NCI-H748 treated with DMSO at 0.1 percent for 48 hours (cell line): ENCODE measurements at regions not wholly inside any gene's neighbourhood (a gene's known extent, or its start where the extent isn't known, plus 50 kb on each side); places are given as distances from the start of the nearest gene placed in this dataset.
A peak's percentile ranks its signal among the peaks of the same experiment; 100 is the strongest.
"Not testable (repeated sequence)": the region's sequence is repeated elsewhere in the genome, so short reads cannot be mapped to it uniquely, and the experiment has no call there.

ENCODE experiments used
- DNase-seq: peaks from one replicate; lab custom pipeline; 2025; lab: John Stamatoyannopoulos, UW

DNA sequence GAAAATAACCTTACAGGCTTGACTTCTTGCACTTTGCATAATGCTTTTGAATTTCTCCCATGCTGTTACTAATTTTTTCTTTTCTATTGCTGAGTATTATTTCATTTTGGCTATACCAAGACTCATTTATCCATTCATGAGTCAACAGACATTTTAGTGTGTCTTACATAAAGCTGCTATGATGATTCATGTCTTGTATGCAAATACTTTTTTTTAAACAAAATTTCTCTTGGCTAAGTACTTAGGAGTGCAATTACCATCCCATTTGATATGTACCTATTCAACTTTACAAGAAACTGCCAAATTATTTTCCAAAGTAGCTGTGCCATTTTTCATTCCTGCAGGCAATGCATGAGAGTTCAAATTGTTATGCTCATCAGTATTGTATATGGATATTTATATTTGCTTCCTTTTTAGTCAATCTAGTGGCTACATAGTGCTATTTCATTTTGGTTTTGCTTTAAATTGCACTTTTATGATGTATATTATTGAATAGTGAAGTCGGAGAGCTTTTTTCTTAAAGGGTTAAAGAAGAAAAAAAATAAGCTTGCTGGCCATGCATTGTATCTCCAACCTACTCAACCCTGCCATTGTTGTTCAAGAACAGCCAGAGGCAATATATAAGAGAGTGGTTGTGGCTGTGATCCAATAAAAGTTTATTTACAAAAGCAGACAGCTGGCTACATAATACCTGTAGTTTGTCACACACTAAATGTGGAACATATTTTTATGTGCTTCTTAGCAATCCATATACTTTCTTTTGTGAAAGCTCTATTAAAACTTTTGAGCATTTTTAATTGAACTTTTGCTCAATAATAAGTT lies 862.8 kb downstream of the KCNT2 start:
- DNase-seq = peak; percentile 72

DNA sequence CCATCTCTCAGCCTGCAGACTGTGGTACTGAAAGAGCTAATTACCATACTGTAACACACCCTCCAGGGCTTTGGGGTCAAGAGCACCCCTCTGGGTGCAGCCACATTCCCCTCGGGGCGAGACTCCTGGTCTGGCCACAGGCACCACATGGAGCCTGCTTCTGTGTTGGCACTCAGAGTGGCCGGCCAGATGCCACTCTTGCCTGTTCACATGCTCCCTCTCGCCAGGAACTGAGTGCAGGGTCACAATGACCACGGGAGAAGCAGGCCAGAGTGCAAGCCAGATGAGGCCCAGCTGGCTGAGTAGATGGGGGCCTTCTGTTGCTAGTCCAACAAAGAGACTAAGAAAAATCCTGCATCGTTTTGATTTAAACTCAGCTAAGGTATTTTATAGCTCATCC lies 864.0 kb downstream of the KCNT2 start:
- DNase-seq = no peak

DNA sequence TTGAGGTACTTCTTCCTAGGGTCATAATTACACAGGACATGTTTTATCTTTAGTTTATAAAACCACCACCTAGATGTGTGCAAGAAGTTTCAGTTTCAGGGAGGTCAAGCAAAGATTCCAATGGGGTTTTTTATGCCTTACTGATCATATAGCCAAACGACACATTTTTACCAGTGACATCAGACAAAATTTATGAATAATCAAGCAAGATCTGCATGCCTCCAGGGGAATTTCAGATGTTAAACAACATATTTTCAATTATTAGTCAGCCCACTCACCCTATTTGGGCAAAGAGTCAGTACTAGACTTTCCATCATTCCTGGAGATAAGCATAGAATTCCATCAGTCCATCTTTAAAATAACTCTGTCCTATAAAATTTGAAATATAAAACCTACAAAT lies 867.4 kb downstream of the KCNT2 start:
- DNase-seq = no peak

DNA sequence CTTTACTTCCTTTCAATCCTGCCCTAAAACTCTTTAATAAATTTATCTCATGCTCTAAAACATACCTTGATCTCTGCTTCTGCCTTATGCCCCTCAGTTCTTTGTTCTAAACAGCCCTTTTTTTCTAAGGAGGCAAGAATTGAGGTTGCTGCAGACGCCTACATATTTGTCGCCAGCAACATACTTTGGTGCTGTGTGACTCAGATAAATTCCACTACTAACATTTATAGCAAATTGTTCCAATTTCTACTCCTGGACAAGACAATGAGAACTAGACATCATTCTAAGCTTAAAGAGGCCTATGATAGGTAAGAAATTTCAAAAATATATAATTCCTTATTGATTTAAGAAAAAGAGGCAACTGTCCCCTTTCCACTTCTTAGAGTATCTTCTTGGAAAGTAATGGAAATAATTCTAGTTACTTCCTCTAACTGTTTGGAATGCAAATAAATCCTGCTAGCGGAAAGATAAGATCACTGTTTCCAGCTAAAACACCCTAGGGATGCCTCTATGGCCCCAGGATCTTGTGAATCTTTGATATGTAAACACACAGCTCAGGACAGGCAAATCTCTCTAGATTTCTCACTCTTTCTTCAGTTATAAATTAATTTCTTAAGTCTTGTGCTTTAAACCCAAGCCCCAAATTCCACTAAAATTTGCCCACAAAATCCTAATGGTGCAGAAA lies 869.1 kb downstream of the KCNT2 start:
- DNase-seq = no peak

DNA sequence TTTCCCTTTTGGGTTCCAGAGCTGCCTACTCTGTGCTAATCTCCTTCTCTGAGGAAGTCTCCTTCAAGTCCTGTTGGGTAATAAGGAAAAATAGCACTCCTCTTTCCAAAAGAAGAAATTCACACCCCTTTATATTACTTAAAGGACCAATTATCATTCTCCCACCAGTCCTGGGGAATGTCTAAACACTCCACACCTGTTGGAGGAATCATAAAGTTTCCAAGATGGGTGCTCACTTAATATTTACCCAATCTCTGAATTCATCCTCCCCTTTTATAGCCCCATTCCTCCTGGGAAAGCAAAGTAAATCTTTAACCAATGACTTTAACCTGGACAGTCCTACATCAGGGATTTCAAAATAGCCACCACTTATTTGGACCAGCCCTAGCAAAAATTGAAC lies 873.1 kb downstream of the KCNT2 start:
- DNase-seq = no peak

DNA sequence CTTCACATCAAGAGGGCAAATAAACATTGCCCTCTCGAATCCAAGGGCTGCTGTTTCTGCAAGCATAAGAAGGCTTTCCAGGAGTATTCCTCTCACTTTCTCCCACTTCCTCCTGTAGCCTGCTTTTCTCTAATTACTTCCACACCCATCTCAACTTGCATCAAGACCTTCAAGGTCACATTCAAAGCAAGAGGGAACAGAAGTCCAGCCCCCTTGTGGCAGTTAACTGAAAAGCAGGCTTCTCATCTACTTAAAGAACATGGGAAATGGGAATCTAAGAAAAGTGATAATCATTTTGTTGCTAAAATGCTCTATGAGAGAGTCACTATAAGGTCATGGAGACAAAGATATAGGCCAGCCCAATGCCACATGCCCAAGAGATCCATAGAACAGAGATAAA lies 874.4 kb downstream of the KCNT2 start:
- DNase-seq = no peak

DNA sequence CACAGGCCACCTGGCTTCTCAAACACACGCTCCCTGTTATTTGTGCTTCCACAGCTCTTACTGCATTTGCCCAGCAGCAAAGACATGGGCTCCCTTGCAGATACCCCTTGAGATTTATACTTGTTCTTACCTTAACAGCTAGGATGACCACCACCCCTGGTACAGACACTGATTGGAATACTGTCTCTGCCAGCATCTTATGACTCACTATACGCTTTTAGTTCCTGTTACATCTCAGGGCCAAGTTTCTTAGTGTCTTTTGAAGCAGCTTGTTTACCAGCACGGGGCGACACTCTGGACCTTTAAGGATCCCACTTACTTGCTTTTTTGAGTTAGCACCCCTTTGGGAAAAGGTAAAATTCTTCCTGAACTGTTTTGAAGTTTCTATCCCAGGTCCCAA lies 874.8 kb downstream of the KCNT2 start:
- no peak for DNase-seq

DNA sequence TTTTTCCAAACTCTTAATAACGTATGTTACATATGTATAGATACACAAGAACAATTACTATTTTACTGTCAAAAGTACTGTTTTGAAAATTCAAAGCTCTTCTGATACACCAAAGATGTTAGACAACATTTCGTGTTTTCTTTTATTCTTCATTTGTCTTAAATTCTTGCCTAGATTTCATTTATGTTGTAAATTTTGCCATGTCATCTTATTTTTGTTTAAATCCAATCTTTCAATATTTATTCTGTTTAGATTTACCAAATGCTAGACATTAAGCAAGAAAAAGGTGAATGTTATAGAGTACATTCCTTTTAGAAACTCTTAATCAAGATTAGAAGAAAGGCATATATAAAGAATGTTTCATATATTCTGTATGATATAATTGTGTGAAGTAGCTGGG lies 876.9 kb downstream of the KCNT2 start:
- no peak for DNase-seq

DNA sequence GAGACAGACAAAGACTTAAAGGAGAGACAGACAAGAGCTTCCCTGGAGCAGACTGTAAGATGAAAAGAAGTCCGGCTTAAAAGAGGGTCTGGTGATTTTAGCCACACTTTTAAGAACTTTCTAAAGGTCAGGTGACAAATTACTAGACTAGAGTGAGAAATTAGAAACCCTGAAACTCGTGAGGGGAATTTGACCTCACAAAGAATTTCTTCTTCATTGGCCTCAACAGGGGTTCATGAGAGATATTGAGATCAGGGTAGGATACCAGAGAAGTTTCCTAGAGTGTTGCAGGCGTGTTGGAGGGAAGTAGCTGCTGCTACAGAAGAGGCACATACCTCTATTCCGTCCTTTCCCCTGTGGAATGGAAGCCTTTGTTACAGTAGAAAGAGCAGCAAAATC lies 884.4 kb downstream of the KCNT2 start:
- DNase-seq = no peak

DNA sequence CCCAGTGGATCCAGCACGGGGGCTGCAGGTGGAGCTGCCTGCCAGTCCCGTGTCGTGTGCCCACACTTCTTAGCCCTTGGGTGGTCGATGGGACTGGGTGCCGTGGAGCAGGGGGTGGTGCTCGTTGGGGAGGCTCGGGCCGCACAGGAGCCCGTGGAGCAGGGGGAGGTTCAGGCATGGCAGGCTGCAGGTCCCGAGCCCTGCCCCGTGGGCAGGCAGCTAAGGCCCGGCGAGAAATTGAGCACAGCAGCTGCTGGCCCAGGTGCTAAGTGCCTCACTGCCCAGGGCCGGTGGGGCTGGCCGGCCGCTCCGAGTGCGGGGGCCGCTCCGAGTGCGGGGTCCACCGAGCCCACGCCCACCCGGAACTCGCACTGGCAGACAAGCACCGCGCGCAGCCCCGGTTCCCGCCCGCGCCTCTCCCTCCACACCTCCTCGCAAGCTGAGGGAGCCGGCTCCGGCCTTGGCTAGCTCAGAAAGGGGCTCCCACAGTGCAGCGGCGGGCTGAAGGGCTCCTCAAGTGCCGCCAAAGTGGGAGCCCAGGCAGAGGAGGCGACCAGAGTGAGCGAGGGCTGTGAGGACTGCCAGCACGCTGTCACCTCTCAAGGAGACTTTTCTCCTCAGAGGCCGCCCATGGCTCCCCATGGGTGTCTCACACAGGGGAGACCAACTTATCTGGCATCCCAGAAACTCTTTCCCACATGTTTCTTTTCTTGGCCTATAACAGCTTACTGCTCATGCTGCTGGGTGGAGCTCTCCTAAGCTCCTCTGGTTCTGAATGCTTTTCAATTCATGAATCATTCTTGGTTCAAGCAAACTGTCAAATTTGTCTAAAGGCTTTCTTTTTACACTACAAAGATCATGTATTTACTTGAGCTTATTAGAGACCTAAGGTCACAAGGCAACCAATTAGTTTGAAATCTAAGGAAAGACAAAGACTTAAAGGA lies 885.1 kb downstream of the KCNT2 start:
- DNase-seq = not testable (repeated sequence)

DNA sequence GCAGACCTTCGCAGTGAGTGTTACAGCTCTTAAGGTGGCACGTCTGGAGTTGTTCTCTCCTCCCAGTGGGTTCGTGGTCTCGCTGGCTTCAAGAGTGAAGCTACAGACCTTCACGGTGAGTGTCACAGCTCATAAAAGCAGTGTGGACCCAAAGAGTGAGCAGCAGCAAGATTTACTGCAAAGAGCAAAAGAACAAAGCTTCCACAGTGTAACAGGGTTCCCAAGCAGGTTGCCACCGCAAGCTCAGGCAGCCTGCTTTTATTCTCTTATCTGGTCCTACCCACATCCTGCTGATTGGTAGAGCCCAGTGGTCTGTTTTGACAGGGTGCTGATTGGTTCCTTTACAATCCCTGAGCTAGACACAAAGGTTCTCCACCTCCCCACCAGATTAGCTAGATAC lies 886.1 kb downstream of the KCNT2 start:
- not testable (repeated sequence) for DNase-seq

DNA sequence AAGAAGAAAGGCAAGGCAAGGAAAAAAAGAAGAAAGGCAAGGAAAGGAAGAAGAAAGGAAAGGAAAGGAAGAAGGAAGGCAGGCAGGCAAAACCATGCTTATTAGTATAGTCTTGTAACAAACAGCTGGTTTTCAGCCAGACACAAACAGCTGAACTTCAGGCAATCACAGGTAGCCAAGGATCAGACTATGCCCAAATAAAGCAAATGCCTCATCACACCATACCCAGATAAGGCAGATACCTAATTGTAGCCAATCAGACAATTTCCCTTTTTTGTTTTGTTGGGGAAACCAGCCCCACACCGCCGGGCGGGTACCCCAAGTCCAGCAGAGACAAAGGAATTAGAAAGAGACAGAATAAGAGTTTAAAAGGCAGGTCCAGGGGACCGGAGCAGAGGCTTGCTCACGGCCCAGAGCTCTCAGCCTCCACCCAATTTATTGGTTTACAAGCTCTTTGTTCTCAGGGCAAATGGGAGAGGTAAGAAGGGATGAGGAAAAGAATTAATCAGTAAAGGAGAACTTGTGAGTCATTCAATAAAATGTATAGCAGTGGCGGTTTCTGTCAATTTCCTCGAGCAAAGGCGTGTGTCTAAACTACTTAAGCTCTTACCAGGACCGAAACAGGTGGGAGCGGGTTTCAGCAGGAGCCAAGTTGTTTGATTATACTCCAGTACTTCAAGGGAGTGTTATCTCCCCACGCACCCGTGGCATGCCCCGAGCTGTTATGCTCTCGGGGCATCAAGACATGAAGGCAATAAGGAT lies 886.8 kb downstream of the KCNT2 start:
- DNase-seq = no peak

DNA sequence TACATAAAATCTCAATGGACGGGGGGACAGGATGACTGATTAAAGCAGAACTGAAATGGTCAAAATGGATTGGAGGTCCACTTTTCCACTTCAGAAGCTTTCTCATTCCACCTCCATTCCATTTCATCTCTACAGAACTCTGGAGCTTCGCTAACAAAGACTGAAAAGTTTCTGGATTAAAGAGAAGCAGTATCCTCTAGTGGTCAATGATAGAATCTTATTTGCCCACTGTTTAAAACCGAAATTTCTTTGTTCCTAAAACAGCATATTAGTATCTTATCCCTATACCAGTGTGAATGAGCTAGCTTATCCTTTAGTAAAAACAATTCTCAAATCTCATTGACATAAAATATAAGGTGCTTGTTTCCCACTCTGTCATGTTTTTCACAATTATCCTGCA lies 890.6 kb downstream of the KCNT2 start:
- no peak for DNase-seq

DNA sequence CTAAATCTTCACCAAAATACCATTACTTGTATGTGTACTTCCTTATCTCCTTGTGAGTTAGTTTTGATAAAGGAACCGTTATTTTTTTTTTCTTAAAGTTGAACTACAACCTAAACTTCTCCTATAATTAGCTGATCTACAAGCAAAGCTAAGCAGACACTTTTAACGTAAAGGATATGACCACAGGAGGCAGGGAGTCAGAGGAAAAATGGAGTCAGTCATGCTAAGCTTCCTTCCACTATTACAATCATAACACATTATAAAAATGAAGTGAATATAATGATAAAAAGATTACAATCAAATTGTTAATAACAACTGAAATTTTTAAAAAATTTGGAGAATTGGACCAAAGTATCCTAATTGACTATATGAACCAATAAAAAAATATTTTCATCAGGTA lies 892.6 kb downstream of the KCNT2 start:
- no peak for DNase-seq

DNA sequence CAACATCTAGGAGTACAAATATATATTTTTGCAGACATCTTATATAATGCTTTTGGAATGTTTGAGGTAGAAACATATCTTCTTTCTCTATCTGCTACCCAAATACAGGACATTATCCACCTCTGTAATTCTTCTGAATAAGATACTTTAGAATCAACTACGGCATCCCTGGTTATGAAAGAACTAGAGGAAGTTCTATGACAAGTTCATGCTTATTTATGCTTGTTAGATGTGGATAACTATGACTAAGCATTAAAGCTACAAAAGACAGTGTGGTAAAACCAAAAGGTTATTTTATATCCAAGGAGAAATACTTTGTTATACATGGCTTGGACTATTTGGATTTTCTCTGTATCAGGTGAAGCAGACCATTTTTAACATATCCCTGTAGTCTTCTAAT lies 894.0 kb downstream of the KCNT2 start:
- DNase-seq = no peak

DNA sequence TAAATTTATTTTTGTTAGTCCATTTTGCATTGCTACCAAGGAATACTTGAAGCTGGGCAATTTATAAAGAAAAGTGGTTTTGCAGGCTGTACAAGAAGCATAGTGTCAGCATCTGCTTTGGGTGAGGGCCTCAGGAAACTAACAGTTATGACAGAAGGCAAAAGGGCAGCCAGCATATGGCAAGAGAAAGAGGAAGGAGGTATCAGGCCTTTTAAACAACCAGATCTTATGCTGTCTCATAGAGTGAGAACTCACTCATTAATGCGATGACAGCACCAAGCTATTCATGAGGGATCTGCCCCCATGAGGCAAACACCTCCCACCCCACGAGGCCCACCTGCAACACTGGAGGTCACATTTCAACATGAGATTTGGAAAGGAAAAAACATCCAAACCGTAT lies 898.4 kb downstream of the KCNT2 start:
- DNase-seq = no peak

DNA sequence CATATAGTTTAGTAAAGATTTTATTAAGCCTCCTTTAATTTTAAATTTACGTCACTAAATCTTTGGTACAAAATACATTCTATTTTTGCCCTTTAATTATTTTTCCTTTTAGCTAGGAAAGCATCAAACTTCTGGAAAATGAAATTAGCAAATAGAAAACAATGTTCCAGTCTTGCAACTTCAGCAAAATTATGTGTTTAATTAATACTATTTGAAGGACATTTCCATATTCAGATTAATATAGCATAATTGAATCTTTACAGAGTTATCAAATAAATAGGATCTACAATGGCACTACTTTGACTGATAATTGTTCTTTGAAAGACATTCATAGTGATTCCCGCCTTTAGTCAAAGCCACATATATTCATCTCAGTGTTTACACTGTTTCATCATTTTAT lies 904.2 kb downstream of the KCNT2 start:
- no peak for DNase-seq

DNA sequence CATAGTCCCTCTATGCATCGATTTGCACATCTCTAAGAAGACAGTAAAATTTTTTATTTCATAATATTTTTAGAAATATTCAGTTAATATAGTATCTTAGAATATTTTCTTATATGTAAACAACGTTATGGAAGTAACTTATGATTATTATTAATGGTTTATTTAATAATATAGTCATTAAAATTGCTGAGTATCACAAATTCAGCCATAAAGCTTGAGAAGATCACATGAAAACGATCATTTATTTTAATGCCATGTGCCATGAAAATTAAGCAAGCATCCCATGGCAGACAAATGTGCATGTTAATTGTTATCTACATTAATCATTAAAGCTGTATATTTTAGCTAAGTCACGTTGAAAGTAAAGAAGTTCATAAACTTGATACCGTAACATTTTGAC lies 907.1 kb downstream of the KCNT2 start:
- DNase-seq = no peak

DNA sequence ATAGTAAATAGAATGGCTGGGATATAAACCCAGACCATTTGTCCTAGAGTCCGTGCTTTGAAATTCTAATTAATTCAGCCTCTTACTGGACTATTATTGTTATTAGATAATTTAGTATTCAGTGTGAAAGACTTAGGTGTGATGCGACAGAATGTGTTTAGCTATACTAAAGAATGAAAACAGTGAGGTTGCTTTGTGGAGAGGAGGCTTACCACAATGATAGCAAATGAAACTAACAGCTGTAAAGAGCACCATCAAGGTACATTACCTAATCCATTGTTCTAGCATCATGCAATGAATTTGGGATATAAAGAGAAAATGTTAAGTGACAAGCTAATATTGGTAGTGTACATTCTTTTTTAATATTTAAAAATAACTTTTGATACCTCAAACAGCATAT lies 911.1 kb downstream of the KCNT2 start:
- no peak for DNase-seq

DNA sequence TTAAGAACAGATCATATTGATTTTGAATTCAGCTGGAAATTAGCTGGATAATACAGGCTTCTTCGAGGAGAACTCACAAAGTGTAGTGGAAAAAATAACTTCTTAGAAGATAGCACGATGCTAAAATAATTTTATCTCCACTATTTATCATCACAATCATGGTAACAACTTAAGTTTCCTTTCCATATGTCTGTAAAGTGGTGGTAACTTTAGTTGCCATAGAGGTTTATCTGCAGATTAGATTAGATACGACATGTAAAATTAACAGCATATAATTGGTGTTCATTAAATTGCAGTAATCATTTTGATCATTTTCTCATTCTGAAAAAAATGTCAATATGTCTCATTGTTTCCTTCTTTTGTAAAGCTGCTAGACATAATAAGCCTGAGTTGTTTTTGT lies 921.5 kb downstream of the KCNT2 start:
- no peak for DNase-seq

DNA sequence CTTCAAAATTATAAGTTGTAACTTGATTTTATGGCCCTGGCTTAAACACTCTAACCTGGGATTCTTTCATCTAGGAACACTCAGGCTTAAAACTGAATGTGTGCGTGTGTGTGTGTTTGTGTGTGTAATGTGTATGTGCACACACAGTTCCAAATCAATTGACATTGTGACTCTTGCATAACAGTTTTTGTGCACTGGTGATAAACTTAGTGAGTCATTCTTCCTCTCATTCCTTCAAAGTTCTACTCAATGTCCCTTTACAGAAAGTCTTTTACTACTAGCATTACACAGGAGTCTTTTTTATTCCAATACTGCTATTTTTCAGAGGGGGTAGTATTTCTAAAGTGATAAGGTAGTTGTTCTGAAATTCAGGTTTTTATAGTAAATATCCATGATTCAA lies 943.6 kb downstream of the KCNT2 start:
- no peak for DNase-seq
